Endodermal cell (in vitro differentiated cells): ENCODE measurements at regions not wholly inside any gene's neighbourhood (a gene's known extent, or its start where the extent isn't known, plus 50 kb on each side); places are given as distances from the start of the nearest gene placed in this dataset.

Experiments
- DNase-seq: peaks from one replicate; pipeline ENCODE4 v3.0.0-alpha.2; 2017
- H3K27ac ChIP-seq: 2 replicates; pipeline ENCODE4 v1.5.1; 2013; ENCODE audit warnings: mild to moderate bottlenecking, low read depth, low read length, moderate library complexity
- H3K27me3 ChIP-seq: 2 replicates; pipeline ENCODE4 v1.6.1; 2013; ENCODE audit warnings: mild to moderate bottlenecking, low read length, moderate library complexity; ENCODE audit not compliant: insufficient read depth, control insufficient read depth, poor library complexity, severe bottlenecking
- H3K36me3 ChIP-seq: 2 replicates; pipeline ENCODE4 v1.7.0; 2013; ENCODE audit warnings: mild to moderate bottlenecking, low read length, moderate library complexity; ENCODE audit not compliant: control insufficient read depth, insufficient read depth
- H3K4me1 ChIP-seq: one replicate; pipeline ENCODE4 v1.7.0; 2013; ENCODE audit warnings: low read length; ENCODE audit not compliant: control insufficient read depth, insufficient read depth
- H3K4me3 ChIP-seq: 2 replicates; pipeline ENCODE4 v1.5.1; 2013; ENCODE audit warnings: mild to moderate bottlenecking, low read length, moderate library complexity
- H3K9ac ChIP-seq: 2 replicates; pipeline ENCODE4 v1.6.1; 2013; ENCODE audit warnings: mild to moderate bottlenecking, low read length, moderate library complexity; ENCODE audit not compliant: poor library complexity, severe bottlenecking; ENCODE audit errors: extremely low read depth
- H3K9me3 ChIP-seq: 2 replicates; pipeline ENCODE4 v1.6.1; 2013; ENCODE audit warnings: mild to moderate bottlenecking, low read length, moderate library complexity; ENCODE audit not compliant: control insufficient read depth
- H3K27ac Mint-ChIP-seq: 2 replicates; pipeline ENCODE4 v1.8.0; 2020; ENCODE audit warnings: mixed read lengths
- H3K27me3 Mint-ChIP-seq: 2 replicates; pipeline ENCODE4 v1.8.0; 2021; ENCODE audit warnings: mild to moderate bottlenecking, mixed read lengths; ENCODE audit not compliant: insufficient read depth
- H3K36me3 Mint-ChIP-seq: 2 replicates; pipeline ENCODE4 v1.8.0; 2020; ENCODE audit warnings: low read depth, mixed read lengths
- H3K4me1 Mint-ChIP-seq: 2 replicates; pipeline ENCODE4 v1.8.0; 2020; ENCODE audit warnings: mixed read lengths
- H3K4me3 Mint-ChIP-seq: 2 replicates; pipeline ENCODE4 v1.8.0; 2020; ENCODE audit warnings: mild to moderate bottlenecking, moderate library complexity, mixed read lengths
- H3K9me3 Mint-ChIP-seq: 2 replicates; pipeline ENCODE4 v1.8.0; 2020; ENCODE audit warnings: mild to moderate bottlenecking, mixed read lengths
- CTCF ChIP-seq: fragments of 200-600 bp; sonication (generic); conservative IDR thresholded peaks from 2 replicates; pipeline ENCODE4 v1.5.0; 2021; ENCODE audit warnings: antibody characterized with exemption, mild to moderate bottlenecking
- WGBS, 2 experiments: methylation state at CpG; one replicate each; pipeline versions ENCODE4 v1.1.5 to v1.1.7; 2013; ENCODE audit warnings: missing lambda C conversion rate in 2 of 2, mixed read lengths in 1 of 2; ENCODE audit not compliant: insufficient coverage in 1 of 2, insufficient read length in 1 of 2; 5-methylcytosine and 5-hydroxymethylcytosine counted together

GRCh38 chr13:112013665-112014064, 53.3 kb upstream of the SOX1 start:
- Mint-ChIP-seq H3K9me3 (peaks cover 6% of the 10 kb centered on the region), H3K27ac (no peak overlapping the region), H3K36me3 (no peaks in the 10 kb centered on the region), H3K27me3 (peaks cover 2% of the 10 kb centered on the region), H3K4me3 (no peak overlapping the region), H3K4me1 (no peaks in the 10 kb centered on the region)
- H3K27ac ChIP-seq, result no peak overlapping the region
- H3K9ac ChIP-seq, result no peak overlapping the region
- H3K9me3 ChIP-seq, result no peaks in the 10 kb centered on the region
- H3K27me3 ChIP-seq, result no peaks in the 10 kb centered on the region
- DNase-seq, result no peak
- no peak overlapping the region for H3K4me3 ChIP-seq
- H3K4me1 ChIP-seq, result no peaks in the 10 kb centered on the region
- H3K36me3 ChIP-seq, result no peaks in the 10 kb centered on the region
- no peak for TF ChIP-seq CTCF
- 89 to 96% methylated on average over 12 to 13 of the region's 13 CpGs for WGBS, 2 experiments

- Mint-ChIP-seq H3K9me3 (peaks cover 6% of the 10 kb centered on the region), H3K36me3 (no peaks in the 10 kb centered on the region), H3K27ac (no peak overlapping the region), H3K4me3 (no peak overlapping the region), H3K27me3 (peaks cover 2% of the 10 kb centered on the region), H3K4me1 (no peaks in the 10 kb centered on the region)
- 71 to 72% methylated on average over 10 to 21 of the region's 30 CpGs for WGBS, 2 experiments
- H3K4me3 ChIP-seq, result no peak overlapping the region
- no peaks in the 10 kb centered on the region for H3K4me1 ChIP-seq
- H3K27ac ChIP-seq, result no peak overlapping the region
- no peaks in the 10 kb centered on the region for H3K27me3 ChIP-seq
- H3K9ac ChIP-seq, result no peak overlapping the region
- H3K9me3 ChIP-seq, result no peaks in the 10 kb centered on the region
- H3K36me3 ChIP-seq, result no peaks in the 10 kb centered on the region
- DNase-seq, result no peak
- no peak for TF ChIP-seq CTCF
Measured at GRCh38 chr13:112014857-112015256, 52.1 kb upstream of the SOX1 start.
